ENCODE measurements at regions not wholly inside any gene's neighbourhood (a gene's known extent, or its start where the extent isn't known, plus 50 kb on each side); places are given as distances from the start of the nearest gene placed in this dataset.

DNA sequence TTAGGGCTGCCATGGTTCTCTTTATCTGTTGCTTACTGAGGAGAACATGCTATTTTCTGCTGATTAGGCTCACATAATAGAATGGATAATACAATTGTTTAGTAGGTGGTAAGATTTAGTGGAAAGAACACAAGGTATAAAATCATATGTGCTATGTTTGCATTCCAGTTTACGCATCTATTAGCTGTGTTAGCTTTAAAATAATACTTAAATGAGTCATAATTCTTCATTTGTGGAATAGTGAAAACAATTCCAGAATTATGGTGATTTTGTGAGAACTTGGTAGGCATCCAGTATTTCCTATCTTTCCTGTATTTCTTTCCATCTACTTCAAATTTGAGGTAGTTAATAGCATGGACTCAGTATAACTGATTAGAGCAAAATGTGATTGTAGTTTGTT lies 1585.5 kb upstream of the LRRTM3 start:
- TF ChIP-seq CTCF (IDR thresholded peaks at IDR 0.05; ENCODE audit: insufficient read depth, low read length, poor library complexity, severe bottlenecking): no peak
- no peak for TF ChIP-seq EZH2phosphoT487 (conservative IDR thresholded peaks at IDR 0.05; ENCODE audit: low read length)
